ENCODE measurements at regions not wholly inside any gene's neighbourhood (a gene's known extent, or its start where the extent isn't known, plus 50 kb on each side); places are given as distances from the start of the nearest gene placed in this dataset.

GRCh38 chr2:221677688-221678087 lies 105.6 kb upstream of the EPHA4 start:
- Histone ChIP-seq H3K36me3 (ENCODE audit: control insufficient read depth, insufficient read depth, low read length) (no peaks in the 10 kb centered on the region), H3K23ac (ENCODE audit: low read depth, low read length) (no peak overlapping the region), H3K79me1 (ENCODE audit: low read depth in 1 of 2, low read length in 2 of 2) (no peaks in the 10 kb centered on the region), H4K91ac (ENCODE audit: insufficient read depth, low read depth, low read length) (no peak overlapping the region), H2BK15ac (ENCODE audit: low read depth, low read length) (no peak overlapping the region), H4K8ac (ENCODE audit: low read depth in 2 of 2, low read length in 2 of 2) (no peak overlapping the region), H2BK5ac (ENCODE audit: low read depth, low read length, poor library complexity, severe bottlenecking) (no peak overlapping the region), H2AK9ac (replicated peaks; ENCODE audit: low read depth, low read length, poor library complexity) (no peak overlapping the region), H2AFZ (replicated peaks; ENCODE audit: low read length, poor library complexity) (no peak overlapping the region), H3K27ac (ENCODE audit: insufficient read depth, low read length) (no peak overlapping the region), H4K5ac (ENCODE audit: low read depth, low read length) (no peak overlapping the region), H2BK20ac (ENCODE audit: low read depth, low read length) (no peak overlapping the region), H3K9ac (ENCODE audit: low read depth, low read length) (no peak overlapping the region), H3K14ac (replicated peaks; ENCODE audit: low read depth, low read length) (no peak overlapping the region), H2AK5ac (ENCODE audit: low read depth, low read length) (no peak overlapping the region), H3K18ac (ENCODE audit: low read depth, low read length) (no peak overlapping the region), H3K4me1 (ENCODE audit: control insufficient read depth, insufficient read depth, low read length) (no peaks in the 10 kb centered on the region), H3K27me3 (ENCODE audit: control insufficient read depth, insufficient read depth, low read length) (no peaks in the 10 kb centered on the region), H3K4ac (ENCODE audit: low read depth, low read length) (no peak overlapping the region), H3K4me2 (ENCODE audit: low read depth, low read length) (no peak overlapping the region), H3K9me3 (ENCODE audit: control insufficient read depth, insufficient read depth, low read length) (no peaks in the 10 kb centered on the region), H3K56ac (ENCODE audit: extremely low read depth, insufficient read depth, low read length) (no peak overlapping the region), H3K9me1 (ENCODE audit: insufficient read depth, low read length) (no peaks in the 10 kb centered on the region), H3K4me3 (ENCODE audit: insufficient read depth, low read depth, low read length) (no peak overlapping the region), H4K20me1 (ENCODE audit: insufficient read depth, low read length) (no peaks in the 10 kb centered on the region), H2BK120ac (ENCODE audit: low read depth, low read length) (no peak overlapping the region)
- CTCF ChIA-PET, result no interaction called here
- BruUV-seq (replicated peaks), result no TSS peak
- ATAC-seq (ENCODE audit: low read depth) (no peak), DNase-seq (no peak)
- intact Hi-C loops (cut with micrococcal nuclease) (no loop called here), dilution Hi-C loops (cut with HindIII; ENCODE audit: low sequenced_read_pairs, unreplicated experiment) (no loop called here), in situ Hi-C loops (cut with MboI; ENCODE audit: low sequenced_read_pairs) (no loop called here)
- POLR2A ChIA-PET (ENCODE audit: unreplicated experiment), result no interaction called here
- no CpG with 5 or more reads among the region's 1 CpG for WGBS, 2 experiments (ENCODE audit: extremely low coverage in 2 of 2, insufficient read length in 1 of 2)
- TF ChIP-seq RFX5 (IDR thresholded peaks at IDR 0.05; ENCODE audit: low read depth, low read length) (no peak), USF2 (IDR thresholded peaks at IDR 0.05; ENCODE audit: low read depth, low read length) (no peak), POLR2A (IDR thresholded peaks at IDR 0.05; ENCODE audit: low read depth, low read length) (no peak), BHLHE40 (IDR thresholded peaks at IDR 0.05; ENCODE audit: low read depth, low read length) (no peak), FOS (IDR thresholded peaks at IDR 0.05; ENCODE audit: low read depth, low read length) (no peak), RAD21 (IDR thresholded peaks at IDR 0.05; ENCODE audit: low read length) (no peak), ELK1 (IDR thresholded peaks at IDR 0.05; ENCODE audit: borderline replicate concordance, low read depth, low read length) (no peak), CEBPB (IDR thresholded peaks at IDR 0.05; ENCODE audit: low read depth, low read length) (no peak), MAZ (IDR thresholded peaks at IDR 0.05; ENCODE audit: borderline replicate concordance, low read depth, low read length) (no peak), MXI1 (IDR thresholded peaks at IDR 0.05; ENCODE audit: borderline replicate concordance, low read depth, low read length) (no peak), NFE2L2 (IDR thresholded peaks at IDR 0.05; ENCODE audit: low read depth, low read length) (no peak), CHD1 (IDR thresholded peaks at IDR 0.05; ENCODE audit: low read depth, low read length) (no peak)
